GM21367 (cell line): ENCODE measurements at regions not wholly inside any gene's neighbourhood (a gene's known extent, or its start where the extent isn't known, plus 50 kb on each side); places are given as distances from the start of the nearest gene placed in this dataset.

ENCODE experiments used
- ATAC-seq: cut with Tn5 transposase; IDR thresholded peaks from one replicate; pipeline ENCODE4 v1.9.1; 2021; ENCODE audit not compliant: unreplicated experiment

DNA sequence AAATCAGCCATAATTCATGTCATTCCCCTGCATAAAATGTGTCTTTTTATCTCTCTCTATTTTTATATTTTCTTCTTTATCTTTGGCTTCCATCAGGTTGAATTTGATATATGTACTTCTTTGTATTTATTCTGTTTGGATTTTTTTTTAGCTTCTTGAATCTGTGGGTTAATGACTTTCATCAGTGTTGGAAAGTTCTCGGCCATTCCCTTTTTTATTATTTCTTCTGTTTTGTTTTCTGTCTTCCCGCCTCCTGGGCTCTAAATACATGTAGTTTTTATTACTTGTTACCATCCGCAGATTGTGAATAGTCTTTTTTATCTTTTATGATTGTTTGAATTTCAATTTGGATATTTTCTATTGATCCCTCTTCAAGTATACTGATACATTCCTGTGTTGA lies 637.5 kb downstream of the NPHP4 start:
- no peak for ATAC-seq

DNA sequence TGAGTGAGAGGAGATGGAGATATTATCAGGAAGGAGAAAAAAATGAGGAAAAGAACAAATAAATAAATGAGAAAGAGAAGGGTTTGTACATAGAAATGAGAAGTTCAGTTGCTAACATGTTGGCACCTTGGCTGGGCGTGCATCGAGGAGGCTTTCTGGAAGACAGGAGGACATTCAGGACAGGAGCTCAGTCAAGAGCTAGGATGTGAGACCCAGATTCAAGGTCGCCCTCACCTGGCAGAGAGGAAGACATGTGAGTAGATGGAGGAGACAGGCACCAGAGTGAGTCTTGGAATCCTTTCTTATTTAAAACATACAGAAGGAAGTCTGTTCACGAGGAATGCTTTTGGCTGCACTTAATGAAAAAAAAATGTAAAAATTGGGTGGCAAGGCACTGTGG lies 640.9 kb downstream of the NPHP4 start:
- ATAC-seq = no peak

GRCh38 chr1:5349526-5349925 lies 642.7 kb downstream of the NPHP4 start:
- no peak for ATAC-seq

GRCh38 chr1:5348732-5349465 lies 643.3 kb downstream of the NPHP4 start:
- no peak for ATAC-seq

GRCh38 chr1:5347726-5348125 lies 644.5 kb downstream of the NPHP4 start:
- ATAC-seq = no peak

GRCh38 chr1:5345556-5345955 lies 646.7 kb downstream of the NPHP4 start:
- no peak for ATAC-seq

DNA sequence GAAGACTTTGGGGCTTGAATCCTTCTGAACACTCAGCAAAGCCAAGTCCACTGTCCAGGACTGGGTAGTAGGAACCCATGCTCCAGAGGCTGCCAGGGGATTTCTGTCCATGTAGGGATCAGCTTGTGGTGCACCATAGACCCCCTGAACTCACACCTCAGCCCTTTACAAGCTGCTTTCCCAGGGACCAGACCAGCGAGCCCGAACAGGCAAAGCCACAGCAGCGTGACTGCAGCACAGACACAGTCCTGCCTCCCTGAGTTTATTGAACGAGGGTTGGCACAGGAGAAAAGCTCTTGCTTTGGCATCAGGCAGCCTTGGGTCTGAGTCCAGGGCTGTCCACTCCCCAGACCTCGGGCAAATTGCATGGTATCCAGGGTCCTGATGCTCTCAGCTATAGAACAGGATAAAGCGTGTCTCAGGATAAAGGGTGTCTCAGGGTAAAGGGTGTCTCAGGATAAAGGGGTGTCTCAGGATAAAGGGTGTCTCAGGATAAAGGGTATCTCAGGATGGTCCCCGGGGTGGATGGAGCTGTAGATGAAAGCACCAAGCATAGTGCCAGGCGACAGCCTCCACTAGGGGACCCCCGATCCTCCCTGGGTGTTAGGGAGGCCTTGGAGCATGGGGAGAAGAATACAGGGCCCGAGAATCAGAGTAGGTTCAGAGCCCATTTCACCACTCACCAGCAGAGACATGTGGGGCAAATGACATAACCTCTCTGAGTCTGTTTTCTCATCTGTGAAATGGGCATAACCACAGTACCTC lies 648.8 kb downstream of the NPHP4 start:
- ATAC-seq = no peak

GRCh38 chr1:5342830-5343229 lies 649.4 kb downstream of the NPHP4 start:
- ATAC-seq = no peak

- no peak for ATAC-seq
Observed at GRCh38 chr1:5342172-5342571, 650.1 kb downstream of the NPHP4 start.

- no peak for ATAC-seq
Observed at GRCh38 chr1:5341471-5341870, 650.8 kb downstream of the NPHP4 start.

- no peak for ATAC-seq
Observed at GRCh38 chr1:5340560-5341130, 651.6 kb downstream of the NPHP4 start.

DNA sequence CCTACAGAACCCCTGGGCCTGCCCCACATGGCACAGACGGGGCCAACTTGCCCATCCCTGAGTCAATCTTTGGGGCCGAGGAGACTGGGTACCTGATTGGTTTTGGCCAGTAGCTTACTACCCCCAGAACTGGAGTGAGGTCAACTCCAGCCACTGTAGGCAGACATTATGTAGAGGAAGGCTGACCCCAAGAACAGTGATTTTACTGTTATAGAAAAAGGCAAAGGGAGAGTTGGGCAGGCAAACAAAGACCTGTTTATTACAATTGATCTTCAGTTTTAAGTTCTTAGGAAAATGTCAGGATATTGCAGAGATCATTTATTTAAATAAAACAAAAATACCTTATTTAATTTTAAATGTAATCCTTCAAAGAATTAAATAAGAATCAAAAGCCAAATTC lies 653.8 kb downstream of the NPHP4 start:
- ATAC-seq = no peak

GRCh38 chr1:5333291-5333690 lies 658.9 kb downstream of the NPHP4 start:
- no peak for ATAC-seq

DNA sequence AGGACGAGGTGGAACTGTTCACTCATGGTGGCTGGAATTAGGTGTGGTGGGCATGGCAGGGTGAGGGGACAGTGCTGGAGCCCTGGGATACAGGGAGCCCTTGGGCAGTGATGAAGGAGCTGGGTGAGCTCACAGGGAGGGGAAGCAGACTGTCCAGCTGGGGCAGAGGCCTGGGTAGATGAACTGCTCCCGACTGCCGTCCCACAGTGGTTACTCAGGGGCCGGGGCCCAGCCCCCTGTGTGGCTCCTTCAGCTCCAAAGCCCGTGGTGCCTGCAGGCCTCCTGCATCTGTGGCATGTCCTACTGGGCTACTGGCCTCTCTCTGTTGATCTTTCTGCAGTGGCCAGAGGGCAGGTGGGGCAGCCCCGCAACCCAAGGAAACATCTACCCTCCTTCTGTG lies 661.1 kb downstream of the NPHP4 start:
- no peak for ATAC-seq

GRCh38 chr1:5329068-5329739 lies 663.0 kb downstream of the NPHP4 start:
- ATAC-seq = no peak

DNA sequence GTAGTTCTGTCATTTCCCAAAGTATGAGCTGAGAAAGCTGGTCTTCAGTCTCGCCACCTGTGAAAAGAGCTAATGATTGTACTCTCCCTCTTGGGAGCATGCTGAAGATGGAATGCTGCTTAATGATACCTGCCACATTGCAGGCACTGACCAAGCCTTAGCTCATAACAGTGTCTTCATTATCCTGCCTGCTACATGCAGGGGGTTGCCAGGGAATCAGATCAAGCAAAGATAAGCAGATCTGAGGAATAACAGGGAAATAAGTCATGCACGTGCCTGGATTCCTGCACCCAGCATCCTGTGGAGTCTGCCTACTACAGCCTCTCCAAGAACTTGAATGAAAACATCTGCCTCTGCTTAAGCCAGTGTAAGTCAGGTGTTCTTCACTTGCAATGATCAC lies 667.3 kb downstream of the NPHP4 start:
- ATAC-seq = no peak

DNA sequence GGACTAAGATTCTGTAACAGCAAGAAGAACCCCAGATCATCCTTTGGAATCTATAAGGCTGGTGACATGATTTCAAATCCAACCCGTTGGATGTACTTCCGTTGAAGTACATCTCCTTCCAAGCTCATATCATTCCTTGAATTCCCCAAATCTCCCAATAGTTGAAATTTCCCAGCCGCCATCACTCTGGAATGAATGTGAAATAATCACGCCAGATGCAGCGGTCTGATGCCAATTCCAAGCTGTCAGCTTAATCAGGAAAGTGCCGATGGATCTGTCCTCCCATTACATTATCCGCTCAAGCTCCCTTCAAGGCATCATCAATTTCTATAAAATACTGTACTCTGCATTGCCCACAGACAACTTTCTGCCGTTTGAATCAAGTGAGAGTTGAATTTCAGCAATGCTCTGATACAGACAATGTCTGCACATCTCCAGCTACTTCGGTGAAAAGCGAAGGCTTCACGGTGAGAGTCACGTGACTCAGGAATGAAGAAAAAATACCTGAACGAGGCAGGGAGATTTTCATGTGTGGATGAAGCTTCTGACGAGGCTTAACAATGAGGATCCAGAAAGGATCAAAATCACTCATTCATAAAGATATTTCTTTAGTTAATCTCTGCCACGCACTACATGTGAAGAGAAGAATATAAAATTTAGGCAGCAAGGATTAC lies 663.9 kb downstream of the AJAP1 start:
- ATAC-seq = no peak

DNA sequence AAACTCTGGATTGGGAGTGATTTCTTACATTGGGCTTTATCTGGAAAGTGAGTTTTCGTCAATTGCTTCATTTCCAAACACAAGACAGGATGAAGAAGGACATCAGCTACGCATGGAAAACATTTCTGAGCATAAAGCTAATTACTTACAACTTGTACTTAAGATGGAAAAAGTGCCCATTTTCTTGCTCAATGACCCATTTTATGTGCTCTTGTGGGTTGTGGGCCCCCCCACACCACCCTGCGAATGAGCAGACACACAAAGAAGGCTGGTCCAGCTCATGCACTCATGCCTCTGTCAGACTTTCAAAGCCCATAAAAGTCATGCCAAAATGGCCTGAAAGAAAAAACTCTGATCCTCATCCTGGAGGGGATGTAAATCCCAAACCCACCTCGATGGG lies 663.0 kb downstream of the AJAP1 start:
- ATAC-seq = no peak

GRCh38 chr1:5312862-5313261 lies 658.5 kb downstream of the AJAP1 start:
- no peak for ATAC-seq

DNA sequence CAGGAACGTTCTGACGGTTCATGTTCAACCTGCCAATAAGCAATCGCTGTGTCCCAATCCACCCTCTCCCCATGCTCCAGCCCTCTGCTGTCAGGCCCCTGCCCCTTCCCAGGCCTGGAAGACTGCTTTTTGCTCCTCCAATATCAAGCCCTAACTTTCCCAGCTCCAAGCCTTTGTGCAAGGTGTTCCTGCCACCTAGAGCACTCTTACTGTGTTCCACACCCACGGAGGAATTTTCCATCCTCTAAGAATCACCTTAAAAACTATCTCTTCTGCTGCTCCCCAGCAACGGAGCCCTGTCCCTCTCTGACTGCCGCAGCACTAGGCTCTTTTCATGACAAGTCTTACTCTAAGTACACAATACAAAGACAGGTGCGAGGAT lies 657.9 kb downstream of the AJAP1 start:
- ATAC-seq = no peak

- ATAC-seq = no peak
Observed at GRCh38 chr1:5311634-5312292, 657.4 kb downstream of the AJAP1 start.
